GM23248 (cell line): ENCODE measurements at regions not wholly inside any gene's neighbourhood (a gene's known extent, or its start where the extent isn't known, plus 50 kb on each side); places are given as distances from the start of the nearest gene placed in this dataset.
"Not testable (repeated sequence)": the region's sequence is repeated elsewhere in the genome, so short reads cannot be mapped to it uniquely, and the experiment has no call there.

Experiments used
- DNase-seq: peaks from one replicate; pipeline ENCODE4 v3.0.0-alpha.2; 2015
- H2AFZ ChIP-seq: fragments of 200-600 bp; sonication (generic); 2 replicates; pipeline ENCODE4 v1.6.1; 2016; ENCODE audit warnings: antibody characterized with exemption
- H3F3A ChIP-seq: fragments of 200-600 bp; sonication (generic); 2 replicates; pipeline ENCODE4 v1.6.1; 2016; ENCODE audit warnings: mild to moderate bottlenecking, antibody characterized with exemption, mixed run types; ENCODE audit not compliant: insufficient read depth
- H3K27ac ChIP-seq: fragments of 200-600 bp; sonication (generic); 2 replicates; pipeline ENCODE4 v1.5.1; 2016; ENCODE audit warnings: mild to moderate bottlenecking
- H3K27me3 ChIP-seq: fragments of 200-600 bp; sonication (generic); replicated peaks from 2 replicates; pipeline ENCODE4 v1.6.1; 2016; ENCODE audit warnings: mild to moderate bottlenecking; ENCODE audit not compliant: insufficient read depth
- H3K36me3 ChIP-seq: fragments of 200-600 bp; sonication (generic); 2 replicates; pipeline ENCODE4 v1.6.1; 2016; ENCODE audit warnings: low read depth, mild to moderate bottlenecking
- H3K4me1 ChIP-seq: fragments of 200-600 bp; sonication (generic); 2 replicates; pipeline ENCODE4 v1.6.1; 2016; ENCODE audit warnings: mild to moderate bottlenecking; ENCODE audit not compliant: insufficient read depth
- H3K4me2 ChIP-seq: fragments of 200-600 bp; sonication (generic); one replicate; pipeline ENCODE4 v1.6.1; 2016; ENCODE audit warnings: mild to moderate bottlenecking; ENCODE audit not compliant: unreplicated experiment
- H3K4me3 ChIP-seq: fragments of 200-600 bp; sonication (generic); 2 replicates; pipeline ENCODE4 v1.5.1; 2016; ENCODE audit warnings: mild to moderate bottlenecking
- H3K79me2 ChIP-seq: fragments of 200-600 bp; sonication (generic); 2 replicates; pipeline ENCODE4 v1.6.1; 2016; ENCODE audit warnings: mild to moderate bottlenecking; ENCODE audit not compliant: insufficient read depth
- H3K9ac ChIP-seq: fragments of 200-600 bp; sonication (generic); 2 replicates; pipeline ENCODE4 v1.6.1; 2016; ENCODE audit warnings: mild to moderate bottlenecking
- H3K9me2 ChIP-seq: fragments of 200-600 bp; sonication (generic); 2 replicates; pipeline ENCODE4 v1.6.1; 2016; ENCODE audit warnings: mixed run types, mild to moderate bottlenecking, moderate library complexity; ENCODE audit not compliant: insufficient read depth
- H3K9me3 ChIP-seq: fragments of 200-600 bp; sonication (generic); one replicate; pipeline ENCODE4 v1.6.1; 2017; ENCODE audit warnings: low read depth
- H4K20me1 ChIP-seq: fragments of 200-600 bp; sonication (generic); 2 replicates; pipeline ENCODE4 v1.6.0; 2016; ENCODE audit not compliant: insufficient read depth
- EZH2 ChIP-seq: fragments of 200-600 bp; sonication (generic); IDR thresholded peaks from 2 replicates; pipeline ENCODE4 v1.6.1; 2018; ENCODE audit warnings: antibody characterized with exemption, mild to moderate bottlenecking; ENCODE audit not compliant: insufficient read depth, poor library complexity, severe bottlenecking
- EZH2phosphoT487 ChIP-seq: fragments of 200-600 bp; sonication (generic); IDR thresholded peaks from 2 replicates; pipeline ENCODE4 v1.6.1; 2018; ENCODE audit warnings: antibody characterized with exemption, moderate library complexity, mild to moderate bottlenecking, low read depth; ENCODE audit not compliant: insufficient read depth
- WGBS, 2 experiments: methylation state at CpG; one replicate each; pipeline ENCODE4 v1.1.6; 2015 to 2017; ENCODE audit warnings: low lambda C conversion rate in 2 of 2, low coverage in 1 of 2; ENCODE audit errors: missing lambda C conversion rate in 2 of 2; 5-methylcytosine and 5-hydroxymethylcytosine counted together
- in situ Hi-C: fragments of 300-500 bp; cut with MboI; formaldehyde crosslinking; loops from 2 replicates; pipeline ENCODE4 v1.15.0; 2020

- Histone ChIP-seq H3K79me2 (peaks cover 99% of the 10 kb centered on the region), H3K9me3 (no peaks in the 10 kb centered on the region), H4K20me1 (no peaks in the 10 kb centered on the region), H3K9me2 (no peaks in the 10 kb centered on the region), H3K4me3 (no peak overlapping the region), H3K4me2 (no peak overlapping the region), H3K27ac (no peak overlapping the region), H3K36me3 (peaks cover 5% of the 10 kb centered on the region; the same call in 1 of the 2 replicates), H3F3A (0 out of 2 replicates have a peak, but pooled peaks cover 7% of the 10 kb centered on the region), H3K27me3 (no peaks in the 10 kb centered on the region), H2AFZ (no peak overlapping the region), H3K9ac (no peak overlapping the region), H3K4me1 (no peaks in the 10 kb centered on the region)
- no peak for TF ChIP-seq EZH2phosphoT487
- TF ChIP-seq EZH2 = no peak
- in situ Hi-C loops = no loop called here
- no peak for DNase-seq
- 96 to 99% methylated on average over 3 of the region's 3 CpGs for WGBS, 2 experiments
Observed at GRCh38 chr14:71430678-71431376, 501.4 kb upstream of the RGS6 start.

DNA sequence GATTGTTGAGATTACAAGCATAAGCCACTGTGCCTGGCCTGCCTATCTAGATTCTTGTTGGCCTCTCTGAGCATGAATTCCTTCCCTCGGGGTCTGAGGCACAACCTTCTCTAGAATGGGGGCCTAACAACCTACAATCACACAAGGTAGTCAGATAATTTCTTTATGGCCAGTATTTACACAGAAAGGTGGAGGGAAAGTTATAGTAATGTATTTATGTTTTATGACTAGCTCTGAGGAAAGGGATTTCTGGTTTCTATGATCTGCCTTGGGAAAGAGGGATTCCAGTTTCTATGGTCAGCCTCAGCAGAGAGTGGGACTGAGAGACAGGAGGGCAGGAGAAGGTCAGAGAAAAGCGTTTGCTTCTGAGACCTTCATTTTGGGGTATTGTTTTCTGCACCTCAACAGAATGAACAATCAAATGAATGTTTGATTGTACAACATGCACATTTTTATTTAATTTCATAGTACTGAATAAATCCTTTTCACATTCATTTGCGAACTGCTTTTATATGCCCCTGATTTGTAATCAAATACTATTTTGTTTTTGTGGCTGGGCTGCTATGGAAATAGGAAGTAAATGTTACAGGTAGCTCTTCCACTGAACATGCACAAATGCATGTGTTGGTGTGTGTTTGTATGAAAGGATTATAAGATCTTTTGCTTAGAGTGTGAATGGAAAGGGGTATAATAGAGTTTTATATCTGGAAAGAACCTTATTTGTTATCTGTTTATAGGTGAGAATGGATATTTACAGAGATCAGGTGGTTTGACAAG lies 499.7 kb upstream of the RGS6 start:
- Histone ChIP-seq H3K27ac (no peak overlapping the region), H3F3A (0 out of 2 replicates have a peak, but pooled peaks cover 7% of the 10 kb centered on the region), H3K4me1 (no peaks in the 10 kb centered on the region), H3K4me2 (no peak overlapping the region), H3K9me2 (no peaks in the 10 kb centered on the region), H3K9me3 (no peaks in the 10 kb centered on the region), H2AFZ (no peak overlapping the region), H3K4me3 (no peak overlapping the region), H3K9ac (no peak overlapping the region), H4K20me1 (no peaks in the 10 kb centered on the region), H3K79me2 (peaks cover 99% of the 10 kb centered on the region), H3K36me3 (no peaks in the 10 kb centered on the region), H3K27me3 (no peaks in the 10 kb centered on the region)
- 96 to 97% methylated on average over 3 of the region's 3 CpGs for WGBS, 2 experiments
- TF ChIP-seq EZH2 = no peak
- TF ChIP-seq EZH2phosphoT487 = no peak
- no peak for DNase-seq
- in situ Hi-C loops = no loop called here

- WGBS, 2 experiments = 98% methylated on average over 8 of the region's 8 CpGs
- no peak for DNase-seq
- Histone ChIP-seq H3K4me2 (no peak overlapping the region), H3K27me3 (no peaks in the 10 kb centered on the region), H3K4me1 (peaks cover 6% of the 10 kb centered on the region), H3K79me2 (peaks cover 99% of the 10 kb centered on the region), H3K4me3 (no peak overlapping the region), H3K9me2 (no peaks in the 10 kb centered on the region), H4K20me1 (no peaks in the 10 kb centered on the region), H3K27ac (no peak overlapping the region), H2AFZ (no peak overlapping the region), H3K9me3 (no peaks in the 10 kb centered on the region), H3K36me3 (no peaks in the 10 kb centered on the region), H3K9ac (no peak overlapping the region), H3F3A (peaks cover 11% of the 10 kb centered on the region)
- TF ChIP-seq EZH2phosphoT487 = no peak
- TF ChIP-seq EZH2 = no peak
- in situ Hi-C loops = no loop called here
Observed at GRCh38 chr14:71433303-71433702, 498.9 kb upstream of the RGS6 start.

- H3K9me2 ChIP-seq, H3K4me3 ChIP-seq, H3K36me3 ChIP-seq, H3K4me2 ChIP-seq, H3K9ac ChIP-seq, H2AFZ ChIP-seq, H4K20me1 ChIP-seq, H3K9me3 ChIP-seq, H3K27me3 ChIP-seq, in situ Hi-C loops, DNase-seq, H3K27ac ChIP-seq: not testable (repeated sequence)
- H3F3A ChIP-seq = peaks cover 34% of the 10 kb centered on the region
- peaks cover 87% of the 10 kb centered on the region for H3K79me2 ChIP-seq
- H3K4me1 ChIP-seq = peaks cover 27% of the 10 kb centered on the region
- WGBS, 2 experiments = 93 to 98% methylated on average over 2 of the region's 2 CpGs
Observed at GRCh38 chr14:71435641-71436040, 496.6 kb upstream of the RGS6 start.
